ENCODE measurements at regions not wholly inside any gene's neighbourhood (a gene's known extent, or its start where the extent isn't known, plus 50 kb on each side); places are given as distances from the start of the nearest gene placed in this dataset.
"Not testable (repeated sequence)": the region's sequence is repeated elsewhere in the genome, so short reads cannot be mapped to it uniquely, and the experiment has no call there.

DNA sequence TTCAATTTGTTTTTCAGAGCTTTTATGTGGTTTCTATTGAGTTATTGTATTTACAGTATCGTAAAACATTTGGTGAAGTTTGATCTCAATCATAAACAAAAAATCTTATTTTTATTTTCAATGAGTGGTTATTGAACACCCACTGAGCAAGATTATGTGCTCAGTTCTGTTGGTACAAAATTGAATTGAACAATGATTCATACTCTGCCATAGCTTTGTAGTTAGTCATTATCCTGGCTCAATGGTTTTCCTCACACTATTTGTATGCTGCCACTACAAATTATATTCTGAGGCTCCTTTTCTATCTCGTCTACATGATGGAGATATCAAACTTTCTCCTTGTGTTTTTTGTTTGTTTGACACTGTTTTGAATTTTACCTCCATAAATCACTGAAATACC is 829.5 kb downstream of the NAP1L3 start:
- not testable (repeated sequence) for TF ChIP-seq DPF2 (IDR thresholded peaks at IDR 0.05); RAD21 (IDR thresholded peaks at IDR 0.05; ENCODE audit: insufficient read depth, low read depth, low read length)
